Fibroblast of mammary gland (primary cell): ENCODE measurements at regions not wholly inside any gene's neighbourhood (a gene's known extent, or its start where the extent isn't known, plus 50 kb on each side); places are given as distances from the start of the nearest gene placed in this dataset.
"Not testable (repeated sequence)": the region's sequence is repeated elsewhere in the genome, so short reads cannot be mapped to it uniquely, and the experiment has no call there.

Source experiments
- DNase-seq: peaks from one replicate; pipeline ENCODE4 v3.0.0-alpha.2; 2010; ENCODE audit warnings: low read depth
- H3K4me3 ChIP-seq: 2 replicates; pipeline ENCODE4 v1.5.1; 2011; ENCODE audit warnings: low read depth, mild to moderate bottlenecking, low read length, moderate library complexity; ENCODE audit not compliant: control insufficient read depth
- TF ChIP-seq, protein P1 (sequence below): conservative IDR thresholded peaks from 2 replicates; pipeline ENCODE4 v1.5.1; 2011; ENCODE audit warnings: low read depth, low read length, inconsistent platforms; ENCODE audit not compliant: control insufficient read depth, insufficient read depth

DNA sequence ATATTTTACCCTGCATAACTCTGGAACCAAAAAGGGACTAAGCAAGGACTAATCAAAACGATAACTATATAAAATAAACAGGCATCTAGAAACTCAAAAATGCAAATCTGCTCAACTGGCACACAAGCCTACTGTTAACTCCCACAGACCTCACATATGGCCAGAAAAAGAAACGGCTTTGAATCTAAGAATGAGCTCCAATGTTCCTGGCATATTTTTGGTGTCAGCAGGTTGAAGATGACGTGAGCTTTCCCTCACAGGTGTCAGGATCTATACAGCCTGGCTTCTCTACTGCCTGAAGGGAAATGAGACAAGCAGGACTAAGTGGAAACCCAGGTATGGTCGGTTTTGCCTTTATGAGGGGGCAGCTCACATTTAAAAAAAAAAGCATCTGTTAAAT lies 120.1 kb upstream of the SPATA12 start:
- TF ChIP-seq, protein P1, sequence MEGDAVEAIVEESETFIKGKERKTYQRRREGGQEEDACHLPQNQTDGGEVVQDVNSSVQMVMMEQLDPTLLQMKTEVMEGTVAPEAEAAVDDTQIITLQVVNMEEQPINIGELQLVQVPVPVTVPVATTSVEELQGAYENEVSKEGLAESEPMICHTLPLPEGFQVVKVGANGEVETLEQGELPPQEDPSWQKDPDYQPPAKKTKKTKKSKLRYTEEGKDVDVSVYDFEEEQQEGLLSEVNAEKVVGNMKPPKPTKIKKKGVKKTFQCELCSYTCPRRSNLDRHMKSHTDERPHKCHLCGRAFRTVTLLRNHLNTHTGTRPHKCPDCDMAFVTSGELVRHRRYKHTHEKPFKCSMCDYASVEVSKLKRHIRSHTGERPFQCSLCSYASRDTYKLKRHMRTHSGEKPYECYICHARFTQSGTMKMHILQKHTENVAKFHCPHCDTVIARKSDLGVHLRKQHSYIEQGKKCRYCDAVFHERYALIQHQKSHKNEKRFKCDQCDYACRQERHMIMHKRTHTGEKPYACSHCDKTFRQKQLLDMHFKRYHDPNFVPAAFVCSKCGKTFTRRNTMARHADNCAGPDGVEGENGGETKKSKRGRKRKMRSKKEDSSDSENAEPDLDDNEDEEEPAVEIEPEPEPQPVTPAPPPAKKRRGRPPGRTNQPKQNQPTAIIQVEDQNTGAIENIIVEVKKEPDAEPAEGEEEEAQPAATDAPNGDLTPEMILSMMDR = no peak
- no peak overlapping the region for H3K4me3 ChIP-seq
- no peak for DNase-seq

DNA sequence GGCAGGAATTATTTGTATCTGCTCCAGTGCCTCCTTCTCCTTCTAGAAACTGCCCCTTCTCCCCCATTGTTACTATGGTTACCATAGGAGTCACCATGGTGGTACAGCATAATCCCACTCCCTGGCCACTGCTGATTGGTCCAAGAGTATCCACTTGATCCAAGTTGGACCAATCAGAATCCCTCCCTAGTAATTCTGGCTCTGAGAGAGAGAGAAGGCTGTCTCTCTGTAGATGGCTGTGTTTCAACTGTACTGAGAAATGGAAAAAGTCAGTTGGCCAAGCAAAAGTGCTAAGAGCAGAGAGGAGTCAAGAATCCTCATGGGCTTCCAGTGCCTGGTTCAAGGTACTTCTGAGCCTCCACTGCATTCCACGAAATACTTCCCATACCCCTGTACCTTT lies 120.6 kb upstream of the SPATA12 start:
- TF ChIP-seq, protein P1 = no peak
- H3K4me3 ChIP-seq = no peak overlapping the region
- no peak for DNase-seq

DNA sequence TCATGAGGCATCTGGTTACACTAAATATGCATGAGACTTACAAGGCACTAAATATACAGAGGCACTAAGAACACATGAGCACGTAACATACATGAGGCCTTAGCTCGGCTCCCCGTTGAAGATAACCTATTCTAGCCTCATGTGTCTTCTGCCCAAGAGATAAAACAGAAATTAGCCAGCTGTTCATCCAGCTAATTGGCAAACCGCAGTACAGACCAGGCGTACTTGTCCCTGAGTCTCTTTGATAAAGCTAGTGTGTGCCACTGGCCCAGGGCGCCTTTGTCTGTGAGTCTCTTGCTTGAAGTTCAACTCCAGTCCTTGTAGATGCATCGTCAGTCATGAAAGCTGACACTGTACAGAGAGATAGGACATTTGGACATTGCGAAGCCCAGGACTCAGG lies 121.9 kb upstream of the SPATA12 start:
- no peak overlapping the region for H3K4me3 ChIP-seq
- DNase-seq = no peak
- TF ChIP-seq, protein P1 = no peak

DNA sequence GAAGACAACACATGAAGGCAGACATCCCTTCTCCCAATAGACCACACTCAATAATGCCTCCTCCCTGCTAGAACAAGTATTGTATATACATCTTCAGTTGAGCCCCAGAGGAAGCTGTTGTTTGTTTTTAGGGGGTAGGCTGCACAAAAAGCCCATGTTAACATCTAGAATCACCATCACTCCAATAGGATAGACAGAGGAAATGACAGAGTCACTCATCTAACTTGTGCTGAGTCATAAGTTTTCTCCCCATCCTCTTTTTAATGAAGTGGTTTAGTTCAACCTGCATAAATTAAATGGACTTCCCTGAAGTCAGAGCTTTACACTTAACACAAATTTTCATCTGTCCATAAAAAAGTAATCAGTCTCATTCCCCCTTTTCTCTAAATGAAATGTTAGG lies 122.9 kb upstream of the SPATA12 start:
- TF ChIP-seq, protein P1 = no peak
- no peak overlapping the region for H3K4me3 ChIP-seq
- DNase-seq = no peak

DNA sequence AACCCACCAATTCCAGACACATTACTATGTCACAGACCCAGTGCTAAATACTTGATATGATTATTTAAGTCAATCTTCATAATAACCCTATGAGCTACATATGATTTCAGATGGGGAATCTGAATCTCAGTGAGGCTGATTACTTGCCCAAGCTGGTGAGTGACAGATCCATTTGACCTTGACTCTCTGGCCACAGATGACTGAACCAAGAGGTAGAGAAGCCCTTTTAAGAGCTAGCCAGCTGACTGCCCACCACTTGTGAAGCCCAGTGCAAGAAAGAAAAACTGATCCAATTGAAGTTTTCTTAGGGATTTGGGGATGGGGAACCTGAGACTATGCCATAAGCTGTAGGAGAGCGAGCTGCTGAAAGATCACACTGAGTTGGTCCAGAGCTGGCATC lies 124.7 kb upstream of the SPATA12 start:
- TF ChIP-seq, protein P1 = no peak
- no peak for DNase-seq
- H3K4me3 ChIP-seq = no peak overlapping the region

DNA sequence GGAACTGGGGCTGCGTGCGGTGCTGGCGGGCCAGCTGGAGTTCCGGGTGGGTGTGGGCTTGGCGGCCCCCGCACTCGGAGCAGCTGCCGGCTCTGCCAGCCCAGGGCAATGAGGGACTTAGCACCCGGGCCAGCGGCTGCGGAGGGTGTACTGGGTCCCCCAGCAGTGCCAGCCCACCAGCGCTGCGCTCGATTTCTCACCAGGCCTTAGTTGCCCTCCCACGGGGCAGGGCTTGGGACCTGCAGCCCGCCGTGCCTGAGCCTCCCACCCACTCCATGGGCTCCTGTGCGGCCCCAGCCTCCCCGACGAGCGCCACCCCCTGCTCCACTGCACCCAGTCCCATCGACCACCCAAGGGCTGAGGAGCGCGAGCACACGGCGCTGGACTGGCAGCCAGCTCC lies 126.0 kb upstream of the SPATA12 start:
- DNase-seq, H3K4me3 ChIP-seq: not testable (repeated sequence)

DNA sequence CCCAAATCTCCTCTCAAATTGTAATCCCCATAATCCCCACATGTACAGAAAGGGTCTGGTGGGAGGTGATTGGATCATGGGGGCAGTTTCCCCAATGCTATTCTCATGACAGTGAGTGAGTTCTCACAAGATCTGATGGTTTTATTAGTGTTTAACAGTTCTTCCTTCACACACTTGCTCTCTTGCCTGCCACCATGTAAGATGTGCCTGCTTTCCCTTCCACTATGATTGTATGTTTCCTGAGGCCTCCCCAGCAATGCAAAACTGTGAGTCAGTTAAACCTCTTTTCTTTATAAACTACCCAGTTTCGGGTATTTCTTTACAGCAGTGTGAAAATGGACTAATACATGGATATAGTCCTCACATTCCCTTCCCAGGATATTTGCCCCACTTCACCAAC lies 126.7 kb upstream of the SPATA12 start:
- TF ChIP-seq, protein P1 = no peak
- no peak overlapping the region for H3K4me3 ChIP-seq
- DNase-seq = no peak
